ENCODE measurements at regions not wholly inside any gene's neighbourhood (a gene's known extent, or its start where the extent isn't known, plus 50 kb on each side); places are given as distances from the start of the nearest gene placed in this dataset.

GRCh38 chr11:109306322-109306721 lies 115.7 kb upstream of the C11orf87 start:
- Histone ChIP-seq H3K4me1 (ENCODE audit: control insufficient read depth, insufficient read depth, low read length) (peaks cover 9% of the 10 kb centered on the region), H3K9me3 (ENCODE audit: control insufficient read depth, insufficient read depth, low read depth, low read length) (no peaks in the 10 kb centered on the region), H3K4me3 (ENCODE audit: low read depth, low read length) (no peak overlapping the region), H3K36me3 (ENCODE audit: control insufficient read depth, insufficient read depth, low read length) (no peaks in the 10 kb centered on the region), H3K27me3 (ENCODE audit: control insufficient read depth, insufficient read depth, low read length) (no peaks in the 10 kb centered on the region), H3K27ac (ENCODE audit: low read depth, low read length) (no peak overlapping the region), H3K9ac (ENCODE audit: low read length) (no peak overlapping the region)

- H3K27ac ChIP-seq (ENCODE audit: low read depth, low read length), result no peak overlapping the region
- H3K27me3 ChIP-seq (ENCODE audit: control insufficient read depth, insufficient read depth, low read length), result no peaks in the 10 kb centered on the region
- H3K36me3 ChIP-seq (ENCODE audit: control insufficient read depth, insufficient read depth, low read length), result no peaks in the 10 kb centered on the region
- no peak overlapping the region for H3K4me3 ChIP-seq (ENCODE audit: low read depth, low read length)
- H3K4me1 ChIP-seq (ENCODE audit: control insufficient read depth, insufficient read depth, low read length), result peaks cover 5% of the 10 kb centered on the region
- no peak overlapping the region for H3K9ac ChIP-seq (ENCODE audit: low read length)
- H3K9me3 ChIP-seq (ENCODE audit: control insufficient read depth, insufficient read depth, low read depth, low read length), result no peaks in the 10 kb centered on the region
These were observed 114.6 kb upstream of the C11orf87 start for GRCh38 chr11:109307366-109307765.

- H3K4me1 ChIP-seq (ENCODE audit: control insufficient read depth, insufficient read depth, low read length), result no peaks in the 10 kb centered on the region
- no peaks in the 10 kb centered on the region for H3K36me3 ChIP-seq (ENCODE audit: control insufficient read depth, insufficient read depth, low read length)
- no peak overlapping the region for H3K4me3 ChIP-seq (ENCODE audit: low read depth, low read length)
- H3K9me3 ChIP-seq (ENCODE audit: control insufficient read depth, insufficient read depth, low read depth, low read length), result no peaks in the 10 kb centered on the region
- no peak overlapping the region for H3K27ac ChIP-seq (ENCODE audit: low read depth, low read length)
- no peak overlapping the region for H3K9ac ChIP-seq (ENCODE audit: low read length)
- H3K27me3 ChIP-seq (ENCODE audit: control insufficient read depth, insufficient read depth, low read length), result no peaks in the 10 kb centered on the region
These were observed 113.4 kb upstream of the C11orf87 start for GRCh38 chr11:109308551-109308950.

GRCh38 chr11:109309153-109309552 lies 112.8 kb upstream of the C11orf87 start:
- Histone ChIP-seq H3K9ac (ENCODE audit: low read length) (no peak overlapping the region), H3K27ac (ENCODE audit: low read depth, low read length) (no peak overlapping the region), H3K4me3 (ENCODE audit: low read depth, low read length) (no peak overlapping the region), H3K9me3 (ENCODE audit: control insufficient read depth, insufficient read depth, low read depth, low read length) (no peaks in the 10 kb centered on the region), H3K27me3 (ENCODE audit: control insufficient read depth, insufficient read depth, low read length) (no peaks in the 10 kb centered on the region), H3K36me3 (ENCODE audit: control insufficient read depth, insufficient read depth, low read length) (no peaks in the 10 kb centered on the region), H3K4me1 (ENCODE audit: control insufficient read depth, insufficient read depth, low read length) (no peaks in the 10 kb centered on the region)

- Histone ChIP-seq H3K4me3 (ENCODE audit: low read depth, low read length) (no peak overlapping the region), H3K27me3 (ENCODE audit: control insufficient read depth, insufficient read depth, low read length) (no peaks in the 10 kb centered on the region), H3K4me1 (ENCODE audit: control insufficient read depth, insufficient read depth, low read length) (no peaks in the 10 kb centered on the region), H3K36me3 (ENCODE audit: control insufficient read depth, insufficient read depth, low read length) (no peaks in the 10 kb centered on the region), H3K27ac (ENCODE audit: low read depth, low read length) (no peak overlapping the region), H3K9me3 (ENCODE audit: control insufficient read depth, insufficient read depth, low read depth, low read length) (no peaks in the 10 kb centered on the region), H3K9ac (ENCODE audit: low read length) (no peak overlapping the region)
These were observed 104.3 kb upstream of the C11orf87 start for GRCh38 chr11:109317726-109318125.

- H3K27me3 ChIP-seq (ENCODE audit: control insufficient read depth, insufficient read depth, low read length), result no peaks in the 10 kb centered on the region
- no peaks in the 10 kb centered on the region for H3K4me1 ChIP-seq (ENCODE audit: control insufficient read depth, insufficient read depth, low read length)
- H3K4me3 ChIP-seq (ENCODE audit: low read depth, low read length), result no peak overlapping the region
- no peak overlapping the region for H3K27ac ChIP-seq (ENCODE audit: low read depth, low read length)
- H3K36me3 ChIP-seq (ENCODE audit: control insufficient read depth, insufficient read depth, low read length), result no peaks in the 10 kb centered on the region
- H3K9me3 ChIP-seq (ENCODE audit: control insufficient read depth, insufficient read depth, low read depth, low read length), result no peaks in the 10 kb centered on the region
- H3K9ac ChIP-seq (ENCODE audit: low read length), result no peak overlapping the region
These were observed 101.4 kb upstream of the C11orf87 start for GRCh38 chr11:109320595-109320994.

GRCh38 chr11:109326781-109327180 lies 95.2 kb upstream of the C11orf87 start:
- no peaks in the 10 kb centered on the region for H3K9me3 ChIP-seq (ENCODE audit: control insufficient read depth, insufficient read depth, low read depth, low read length)
- no peak overlapping the region for H3K9ac ChIP-seq (ENCODE audit: low read length)
- H3K4me1 ChIP-seq (ENCODE audit: control insufficient read depth, insufficient read depth, low read length), result no peaks in the 10 kb centered on the region
- H3K36me3 ChIP-seq (ENCODE audit: control insufficient read depth, insufficient read depth, low read length), result no peaks in the 10 kb centered on the region
- no peak overlapping the region for H3K4me3 ChIP-seq (ENCODE audit: low read depth, low read length)
- no peak overlapping the region for H3K27ac ChIP-seq (ENCODE audit: low read depth, low read length)
- no peaks in the 10 kb centered on the region for H3K27me3 ChIP-seq (ENCODE audit: control insufficient read depth, insufficient read depth, low read length)

- Histone ChIP-seq H3K4me3 (ENCODE audit: low read depth, low read length) (no peak overlapping the region), H3K36me3 (ENCODE audit: control insufficient read depth, insufficient read depth, low read length) (no peaks in the 10 kb centered on the region), H3K4me1 (ENCODE audit: control insufficient read depth, insufficient read depth, low read length) (no peaks in the 10 kb centered on the region), H3K9ac (ENCODE audit: low read length) (no peak overlapping the region), H3K27me3 (ENCODE audit: control insufficient read depth, insufficient read depth, low read length) (no peaks in the 10 kb centered on the region), H3K9me3 (ENCODE audit: control insufficient read depth, insufficient read depth, low read depth, low read length) (no peaks in the 10 kb centered on the region), H3K27ac (ENCODE audit: low read depth, low read length) (no peak overlapping the region)
These were observed 92.3 kb upstream of the C11orf87 start for GRCh38 chr11:109329716-109330115.

GRCh38 chr11:109338131-109338530 lies 83.9 kb upstream of the C11orf87 start:
- Histone ChIP-seq H3K4me3 (ENCODE audit: low read depth, low read length) (no peak overlapping the region), H3K27ac (ENCODE audit: low read depth, low read length) (no peak overlapping the region), H3K9ac (ENCODE audit: low read length) (no peak overlapping the region), H3K9me3 (ENCODE audit: control insufficient read depth, insufficient read depth, low read depth, low read length) (no peaks in the 10 kb centered on the region), H3K4me1 (ENCODE audit: control insufficient read depth, insufficient read depth, low read length) (no peaks in the 10 kb centered on the region), H3K36me3 (ENCODE audit: control insufficient read depth, insufficient read depth, low read length) (no peaks in the 10 kb centered on the region), H3K27me3 (ENCODE audit: control insufficient read depth, insufficient read depth, low read length) (no peaks in the 10 kb centered on the region)

GRCh38 chr11:109342261-109342660 lies 79.7 kb upstream of the C11orf87 start:
- no peaks in the 10 kb centered on the region for H3K4me1 ChIP-seq (ENCODE audit: control insufficient read depth, insufficient read depth, low read length)
- H3K4me3 ChIP-seq (ENCODE audit: low read depth, low read length), result no peak overlapping the region
- H3K36me3 ChIP-seq (ENCODE audit: control insufficient read depth, insufficient read depth, low read length), result no peaks in the 10 kb centered on the region
- H3K9me3 ChIP-seq (ENCODE audit: control insufficient read depth, insufficient read depth, low read depth, low read length), result no peaks in the 10 kb centered on the region
- no peak overlapping the region for H3K9ac ChIP-seq (ENCODE audit: low read length)
- H3K27ac ChIP-seq (ENCODE audit: low read depth, low read length), result no peak overlapping the region
- H3K27me3 ChIP-seq (ENCODE audit: control insufficient read depth, insufficient read depth, low read length), result no peaks in the 10 kb centered on the region

- H3K36me3 ChIP-seq (ENCODE audit: control insufficient read depth, insufficient read depth, low read length), result no peaks in the 10 kb centered on the region
- H3K9me3 ChIP-seq (ENCODE audit: control insufficient read depth, insufficient read depth, low read depth, low read length), result no peaks in the 10 kb centered on the region
- no peaks in the 10 kb centered on the region for H3K4me1 ChIP-seq (ENCODE audit: control insufficient read depth, insufficient read depth, low read length)
- no peak overlapping the region for H3K9ac ChIP-seq (ENCODE audit: low read length)
- H3K4me3 ChIP-seq (ENCODE audit: low read depth, low read length), result no peak overlapping the region
- H3K27ac ChIP-seq (ENCODE audit: low read depth, low read length), result no peak overlapping the region
- H3K27me3 ChIP-seq (ENCODE audit: control insufficient read depth, insufficient read depth, low read length), result no peaks in the 10 kb centered on the region
These were observed 78.7 kb upstream of the C11orf87 start for GRCh38 chr11:109343242-109343641.

- H3K9ac ChIP-seq (ENCODE audit: low read length), result no peak overlapping the region
- no peaks in the 10 kb centered on the region for H3K9me3 ChIP-seq (ENCODE audit: control insufficient read depth, insufficient read depth, low read depth, low read length)
- H3K27ac ChIP-seq (ENCODE audit: low read depth, low read length), result no peak overlapping the region
- H3K4me1 ChIP-seq (ENCODE audit: control insufficient read depth, insufficient read depth, low read length), result no peaks in the 10 kb centered on the region
- H3K4me3 ChIP-seq (ENCODE audit: low read depth, low read length), result no peak overlapping the region
- H3K36me3 ChIP-seq (ENCODE audit: control insufficient read depth, insufficient read depth, low read length), result no peaks in the 10 kb centered on the region
- H3K27me3 ChIP-seq (ENCODE audit: control insufficient read depth, insufficient read depth, low read length), result no peaks in the 10 kb centered on the region
These were observed 74.7 kb upstream of the C11orf87 start for GRCh38 chr11:109347304-109347703.
